ENCODE measurements at regions not wholly inside any gene's neighbourhood (a gene's known extent, or its start where the extent isn't known, plus 50 kb on each side); places are given as distances from the start of the nearest gene placed in this dataset.

- Histone ChIP-seq H3K4me2 (ENCODE audit: insufficient read depth in 1 of 2, low read depth in 2 of 2, low read length in 2 of 2) (no peak overlapping the region), H2BK12ac (ENCODE audit: low read depth, low read length) (no peak overlapping the region), H3K27ac (ENCODE audit: low read depth, low read length) (no peak overlapping the region), H2AK5ac (ENCODE audit: low read depth, low read length) (no peak overlapping the region), H2AFZ (ENCODE audit: low read length) (no peak overlapping the region), H3K9me3 (ENCODE audit: insufficient read depth in 2 of 2, low read depth in 1 of 2, low read length in 1 of 2) (no peaks in the 10 kb centered on the region), H2BK20ac (ENCODE audit: low read length) (no peak overlapping the region), H4K91ac (replicated peaks; ENCODE audit: insufficient read length, low read length) (no peak overlapping the region), H3K4me3 (ENCODE audit: extremely low read depth in 1 of 4, insufficient read depth in 2 of 4, low read depth in 3 of 4, low read length in 4 of 4) (no peak overlapping the region), H2BK120ac (replicated peaks; ENCODE audit: low read depth, low read length) (no peak overlapping the region), H3K79me2 (ENCODE audit: control insufficient read depth in 1 of 2, insufficient read depth in 2 of 2, low read length in 2 of 2) (no peaks in the 10 kb centered on the region), H3K18ac (ENCODE audit: extremely low read depth, low read length) (no peak overlapping the region), H3K4me1 (replicated peaks in 1 of 4; ENCODE audit: control insufficient read depth in 3 of 4, insufficient read depth in 4 of 4, low read length in 3 of 4) (0 out of 7 replicates have a peak, but pooled peaks cover 0 to 3% (median 0%) of the 10 kb centered on the region in 4 experiments), H4K8ac (ENCODE audit: extremely low read depth, insufficient read depth, low read length) (no peak overlapping the region), H4K20me1 (replicated peaks in 1 of 2; ENCODE audit: control insufficient read depth in 1 of 2, insufficient read depth in 2 of 2, low read length in 2 of 2) (no peaks in the 10 kb centered on the region), H3K14ac (ENCODE audit: insufficient read length) (no peak overlapping the region), H3K56ac (replicated peaks; ENCODE audit: insufficient read length, low read depth, low read length) (no peak overlapping the region), H4K5ac (ENCODE audit: insufficient read length, low read depth, low read length) (no peak overlapping the region), H3K79me1 (ENCODE audit: low read depth, low read length) (no peaks in the 10 kb centered on the region), H3K23ac (ENCODE audit: insufficient read length) (no peak overlapping the region), H2BK5ac (ENCODE audit: low read depth, low read length) (no peak overlapping the region), H3K4ac (replicated peaks; ENCODE audit: insufficient read length, low read depth, low read length) (no peak overlapping the region), H3K36me3 (ENCODE audit: control insufficient read depth in 2 of 4, insufficient read depth in 4 of 4, low read length in 3 of 4) (no peaks in the 10 kb centered on the region), H2BK15ac (ENCODE audit: low read length) (no peak overlapping the region), H3K9ac (replicated peaks in 1 of 4; ENCODE audit: extremely low read depth in 1 of 4, low read depth in 3 of 4, low read length in 3 of 4) (no peak overlapping the region), H3K23me2 (ENCODE audit: low read depth, low read length) (no peaks in the 10 kb centered on the region), H3K27me3 (replicated peaks in 1 of 4; ENCODE audit: control insufficient read depth in 3 of 4, extremely low read depth in 1 of 4, insufficient read depth in 3 of 4, low read length in 3 of 4) (no peaks in the 10 kb centered on the region)
- ChIA-PET POLR2A (ENCODE audit: partially characterized antibody) (no interaction called here), CTCF (ENCODE audit: partially characterized antibody) (no interaction called here)
- TF ChIP-seq CHD1 (IDR thresholded peaks at IDR 0.05; ENCODE audit: low read depth, low read length) (no peak), CBX8 (IDR thresholded peaks at IDR 0.05; ENCODE audit: borderline replicate concordance, low read depth, low read length) (no peak), EP300 (IDR thresholded peaks at IDR 0.05; ENCODE audit: borderline replicate concordance in 1 of 2, low read depth in 2 of 2, low read length in 2 of 2) (no peak), ZNF274 (IDR thresholded peaks at IDR 0.05; ENCODE audit: borderline replicate concordance, extremely low read depth, low read length) (no peak), GTF2F1 (IDR thresholded peaks at IDR 0.05; ENCODE audit: borderline replicate concordance, low read depth, low read length) (no peak), RAD21 (IDR thresholded peaks at IDR 0.05 in 1 of 2, conservative IDR thresholded peaks at IDR 0.05 in 1 of 2; ENCODE audit: low read depth in 2 of 2, low read length in 2 of 2) (no peak), PHF8 (conservative IDR thresholded peaks at IDR 0.05; ENCODE audit: low read depth, low read length) (no peak), POU5F1 (IDR thresholded peaks at IDR 0.05; ENCODE audit: low read depth, low read length) (no peak), SP2 (IDR thresholded peaks at IDR 0.05; ENCODE audit: low read length) (no peak), FOSL1 (IDR thresholded peaks at IDR 0.05; ENCODE audit: insufficient read depth, low read depth, low read length) (no peak), SP1 (IDR thresholded peaks at IDR 0.05; ENCODE audit: low read depth, low read length) (no peak), ASH2L (IDR thresholded peaks at IDR 0.05; ENCODE audit: low read length) (no peak), SIRT6 (IDR thresholded peaks at IDR 0.05; ENCODE audit: low read length) (no peak), KDM4A (IDR thresholded peaks at IDR 0.05; ENCODE audit: low read depth, low read length, severe bottlenecking) (no peak)
- TF ChIP-seq, protein P1, sequence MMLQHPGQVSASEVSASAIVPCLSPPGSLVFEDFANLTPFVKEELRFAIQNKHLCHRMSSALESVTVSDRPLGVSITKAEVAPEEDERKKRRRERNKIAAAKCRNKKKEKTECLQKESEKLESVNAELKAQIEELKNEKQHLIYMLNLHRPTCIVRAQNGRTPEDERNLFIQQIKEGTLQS (IDR thresholded peaks at IDR 0.05; ENCODE audit: insufficient read depth, low read depth, low read length): no peak
- DNase-seq (ENCODE audit: low read depth in 1 of 2, low spot score in 2 of 2) (no peak), FAIRE-seq (no peak)
- WGBS, 2 experiments (ENCODE audit: extremely low coverage in 1 of 2, insufficient coverage in 1 of 2, insufficient read length in 1 of 2, insufficient replicate concordance in 2 of 2, low coverage in 1 of 2, low lambda C conversion rate in 2 of 2, missing lambda C conversion rate in 1 of 2): 96% methylated on average over 1 of the region's 1 CpG; no CpG with 5 or more reads in 1 of the 2 experiments
These were observed 2225.3 kb upstream of the C9orf72 start for GRCh38 chr9:29798599-29798998.
